NT2/D1 (cell line): ENCODE measurements at regions not wholly inside any gene's neighbourhood (a gene's known extent, or its start where the extent isn't known, plus 50 kb on each side); places are given as distances from the start of the nearest gene placed in this dataset.

Experiments used
- DNase-seq: peaks from one replicate; pipeline ENCODE4 v3.0.0-alpha.2; 2011; ENCODE audit warnings: low read depth, low spot score
- H3K27me3 ChIP-seq: 2 replicates; pipeline ENCODE4 v1.6.0; 2011; ENCODE audit warnings: mild to moderate bottlenecking; ENCODE audit not compliant: insufficient read length, insufficient read depth
- H3K36me3 ChIP-seq: 2 replicates; pipeline ENCODE4 v1.6.1; 2011; ENCODE audit warnings: mild to moderate bottlenecking, low read length, mixed read lengths; ENCODE audit not compliant: insufficient read depth, insufficient read length
- H3K4me1 ChIP-seq: 2 replicates; pipeline ENCODE4 v1.5.1; 2011; ENCODE audit not compliant: insufficient read depth, insufficient read length
- H3K4me3 ChIP-seq: 2 replicates; pipeline ENCODE4 v1.5.1; 2011; ENCODE audit warnings: low read depth; ENCODE audit not compliant: insufficient read length
- H3K9ac ChIP-seq: 2 replicates; pipeline ENCODE4 v1.6.0; 2011; ENCODE audit warnings: low read depth; ENCODE audit not compliant: insufficient read length
- H3K9me3 ChIP-seq: 2 replicates; pipeline ENCODE4 v1.5.1; 2011; ENCODE audit warnings: mild to moderate bottlenecking, low read length; ENCODE audit not compliant: insufficient read depth
- SUZ12 ChIP-seq: IDR thresholded peaks from 2 replicates; pipeline ENCODE4 v1.6.1; 2011; ENCODE audit not compliant: insufficient read length, insufficient read depth; ENCODE audit errors: extremely low read depth
- YY1 ChIP-seq: IDR thresholded peaks from 2 replicates; pipeline ENCODE4 v1.6.1; 2011; ENCODE audit not compliant: insufficient read length, insufficient read depth
- ZNF274 ChIP-seq: IDR thresholded peaks from 2 replicates; pipeline ENCODE4 v1.6.1; 2011; ENCODE audit warnings: mild to moderate bottlenecking, low read depth, low read length

DNA sequence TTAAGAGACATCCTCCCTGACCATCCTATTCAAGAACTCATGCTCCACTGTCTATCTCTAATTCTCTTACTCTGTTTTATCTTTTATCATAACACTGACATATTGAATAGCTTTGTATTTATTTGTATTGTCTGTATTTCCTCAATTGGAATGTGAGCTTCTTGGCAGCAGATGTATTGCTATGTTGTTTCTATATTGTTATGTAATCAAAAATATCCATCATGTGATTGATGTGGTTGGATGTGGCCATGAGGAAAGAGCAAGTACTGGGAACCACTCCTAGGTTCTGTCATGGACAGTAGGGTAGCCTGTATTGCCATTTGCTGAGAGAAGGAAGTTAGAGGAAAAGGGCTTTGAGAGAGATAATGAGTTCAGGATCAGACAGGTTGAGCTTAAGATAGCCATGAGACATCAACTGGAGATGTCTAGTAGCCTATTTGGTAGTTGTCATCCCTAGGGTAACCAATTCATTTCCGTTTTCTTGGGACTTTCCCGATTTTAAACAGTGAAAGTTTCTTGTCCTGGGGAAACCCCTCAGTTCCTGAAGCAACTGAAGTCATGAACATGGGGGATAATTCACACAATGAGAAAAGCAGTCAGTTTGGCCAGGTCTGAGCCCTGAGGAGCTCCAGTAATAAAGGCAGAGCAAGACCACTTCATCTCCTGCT is 404.5 kb downstream of the INSC start:
- TF ChIP-seq SUZ12 (no peak), YY1 (no peak), ZNF274 (no peak)
- no peaks in the 10 kb centered on the region for H3K27me3 ChIP-seq
- no peak overlapping the region for H3K9ac ChIP-seq
- no peak for DNase-seq
- H3K9me3 ChIP-seq, result peaks cover 6% of the 10 kb centered on the region; the same call in 1 of the 2 replicates
- H3K4me3 ChIP-seq, result no peak overlapping the region
- no peaks in the 10 kb centered on the region for H3K36me3 ChIP-seq
- H3K4me1 ChIP-seq, result no peaks in the 10 kb centered on the region

DNA sequence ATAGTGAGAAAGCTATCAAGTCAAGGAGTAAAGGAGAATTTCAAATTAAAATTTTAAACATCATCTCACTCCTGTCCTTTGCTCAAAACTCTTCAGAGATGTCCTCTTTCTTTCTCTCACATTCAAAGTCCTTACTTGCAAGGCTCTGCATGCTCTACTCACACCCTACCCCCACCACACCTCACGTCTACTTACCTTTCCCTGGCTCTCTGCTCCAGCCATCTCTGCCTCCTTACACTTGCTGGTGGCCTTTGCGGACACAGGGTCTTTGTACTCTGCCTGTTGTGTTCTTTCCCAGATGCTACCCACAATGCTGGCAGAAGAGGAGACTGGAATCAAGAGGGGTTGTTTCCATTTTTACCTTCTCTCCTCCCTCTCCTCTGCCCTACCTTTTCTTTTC is 405.2 kb downstream of the INSC start:
- H3K36me3 ChIP-seq, result no peaks in the 10 kb centered on the region
- H3K4me1 ChIP-seq, result no peaks in the 10 kb centered on the region
- no peaks in the 10 kb centered on the region for H3K27me3 ChIP-seq
- H3K9ac ChIP-seq, result no peak overlapping the region
- H3K4me3 ChIP-seq, result no peak overlapping the region
- no peak for DNase-seq
- peaks cover 4% of the 10 kb centered on the region; the same call in 1 of the 2 replicates for H3K9me3 ChIP-seq
- TF ChIP-seq ZNF274, result no peak
- TF ChIP-seq YY1, result no peak
- TF ChIP-seq SUZ12, result no peak

DNA sequence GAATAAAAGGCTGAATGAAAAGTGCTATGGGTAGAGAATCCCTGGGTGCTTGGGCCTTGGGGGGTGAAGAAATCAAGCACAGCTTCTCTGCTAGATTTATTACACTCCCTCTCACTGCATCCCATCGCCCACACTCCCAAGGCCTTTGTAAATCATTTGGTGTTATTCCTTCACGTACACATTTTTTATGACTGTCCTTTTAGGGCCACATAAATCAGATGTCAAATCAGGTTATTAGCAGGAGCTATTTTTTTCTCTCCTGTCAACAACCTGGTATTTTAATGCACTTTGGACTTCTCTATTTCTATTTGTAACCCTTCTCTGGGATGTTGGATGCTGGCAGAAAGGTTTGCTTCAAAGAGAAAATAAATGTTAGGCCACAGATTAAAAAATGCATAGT is 408.8 kb downstream of the INSC start:
- no peak for DNase-seq
- Histone ChIP-seq H3K36me3 (no peaks in the 10 kb centered on the region), H3K4me1 (no peaks in the 10 kb centered on the region), H3K9ac (no peak overlapping the region), H3K27me3 (no peaks in the 10 kb centered on the region), H3K9me3 (peaks cover 23% of the 10 kb centered on the region; the same call in 1 of the 2 replicates), H3K4me3 (no peak overlapping the region)
- TF ChIP-seq ZNF274 (no peak), SUZ12 (no peak)

DNA sequence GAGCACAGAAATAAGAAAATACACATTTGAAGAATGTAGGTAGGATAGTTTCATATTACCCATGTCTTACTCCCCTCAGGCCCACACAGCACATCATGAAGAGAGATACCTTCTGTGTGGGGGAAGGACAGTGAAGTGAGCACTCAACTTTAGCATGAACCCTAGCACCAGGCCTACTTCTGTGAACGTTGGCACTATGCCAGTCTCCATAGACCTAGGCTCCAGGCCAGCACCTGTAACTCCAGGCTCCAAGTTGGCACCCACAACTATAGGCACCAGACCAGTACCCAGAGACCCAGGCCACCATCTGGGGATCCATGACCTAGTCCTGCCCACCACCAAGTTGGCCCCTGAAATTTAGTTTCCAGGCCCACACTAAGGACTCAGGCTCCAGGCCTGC is 410.9 kb downstream of the INSC start:
- H3K27me3 ChIP-seq, result no peaks in the 10 kb centered on the region
- no peaks in the 10 kb centered on the region for H3K36me3 ChIP-seq
- H3K4me3 ChIP-seq, result no peak overlapping the region
- TF ChIP-seq YY1, result no peak
- no peak for TF ChIP-seq SUZ12
- no peak for TF ChIP-seq ZNF274
- DNase-seq, result no peak
- H3K9ac ChIP-seq, result no peak overlapping the region
- H3K9me3 ChIP-seq, result peaks cover 23% of the 10 kb centered on the region; the same call in 1 of the 2 replicates
- no peaks in the 10 kb centered on the region for H3K4me1 ChIP-seq

DNA sequence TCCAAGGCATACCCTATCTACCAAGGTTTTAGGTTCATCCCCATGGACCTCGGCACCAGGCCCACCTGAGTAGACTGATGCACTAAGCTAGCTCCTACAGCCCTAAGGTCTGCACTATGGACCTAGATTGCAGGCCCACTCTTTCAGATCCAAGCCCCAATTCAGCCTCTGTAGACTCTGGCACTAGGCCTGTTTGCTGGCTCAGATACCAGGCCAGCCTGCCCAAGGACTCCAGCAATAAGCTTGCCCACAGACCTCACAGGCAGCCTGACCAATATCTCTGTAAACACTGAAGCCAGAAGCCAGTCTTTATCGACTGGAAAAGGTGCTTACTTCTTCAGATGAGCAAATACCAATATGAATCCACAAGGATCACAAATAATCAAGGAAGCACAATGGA is 411.3 kb downstream of the INSC start:
- no peaks in the 10 kb centered on the region for H3K27me3 ChIP-seq
- H3K9me3 ChIP-seq, result peaks cover 23% of the 10 kb centered on the region; the same call in 1 of the 2 replicates
- H3K4me1 ChIP-seq, result no peaks in the 10 kb centered on the region
- H3K9ac ChIP-seq, result no peak overlapping the region
- no peak for DNase-seq
- TF ChIP-seq ZNF274 (no peak), YY1 (no peak), SUZ12 (no peak)
- H3K36me3 ChIP-seq, result no peaks in the 10 kb centered on the region
- no peak overlapping the region for H3K4me3 ChIP-seq

DNA sequence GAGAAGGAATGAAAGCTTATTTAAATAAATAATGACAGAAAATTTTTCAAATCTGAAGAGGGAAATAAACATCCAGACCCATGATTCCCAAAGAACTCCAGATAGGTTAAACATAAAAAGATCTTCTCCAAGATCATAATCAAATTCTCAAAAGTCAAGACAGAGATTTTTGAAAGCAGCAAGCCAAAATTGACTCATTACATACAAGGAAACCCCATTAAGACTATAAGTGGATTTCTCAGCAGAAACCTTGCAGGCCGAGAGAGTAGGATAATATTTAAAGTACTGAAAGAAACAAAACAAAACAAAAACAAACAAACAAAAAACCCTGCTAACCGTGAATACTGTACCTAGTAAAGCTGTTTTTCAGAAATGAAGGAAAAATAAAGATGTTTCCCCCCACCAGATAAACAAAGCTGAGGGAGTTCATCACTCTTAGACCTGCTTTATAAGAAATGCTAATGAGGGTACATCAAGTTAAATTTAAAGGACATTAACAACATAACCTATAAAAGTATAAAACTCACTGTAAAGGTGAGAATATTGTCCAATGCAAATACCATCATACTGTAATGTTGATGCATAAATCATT is 412.2 kb downstream of the INSC start:
- H3K27me3 ChIP-seq, result no peaks in the 10 kb centered on the region
- no peak for TF ChIP-seq ZNF274
- TF ChIP-seq SUZ12, result no peak
- TF ChIP-seq YY1, result no peak
- H3K4me1 ChIP-seq, result no peaks in the 10 kb centered on the region
- H3K4me3 ChIP-seq, result no peak overlapping the region
- DNase-seq, result no peak
- H3K9ac ChIP-seq, result no peak overlapping the region
- no peaks in the 10 kb centered on the region for H3K36me3 ChIP-seq
- H3K9me3 ChIP-seq, result peaks cover 23% of the 10 kb centered on the region; the same call in 1 of the 2 replicates

DNA sequence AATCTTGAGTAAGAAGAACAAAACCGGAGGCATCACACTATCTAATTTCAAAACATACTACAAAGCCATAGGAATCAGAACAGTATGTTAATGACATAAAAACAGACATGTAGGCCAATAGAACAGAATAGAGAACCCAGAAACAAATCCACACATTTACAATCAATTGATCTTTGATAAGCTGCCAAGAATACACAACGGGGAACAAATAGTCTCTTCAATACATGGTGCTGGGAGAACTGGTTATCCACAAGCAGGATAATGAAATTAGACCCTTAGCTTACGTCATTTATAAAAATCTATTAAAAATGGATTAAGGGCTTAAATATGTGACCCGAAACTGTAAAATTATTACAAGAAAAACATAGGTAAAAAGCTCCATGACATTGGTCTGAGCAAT is 417.7 kb downstream of the INSC start:
- no peak for DNase-seq
- Histone ChIP-seq H3K4me1 (no peaks in the 10 kb centered on the region), H3K9me3 (peaks cover under 1% of the 10 kb centered on the region; the same call in 1 of the 2 replicates), H3K27me3 (no peaks in the 10 kb centered on the region), H3K9ac (no peak overlapping the region), H3K4me3 (no peak overlapping the region), H3K36me3 (no peaks in the 10 kb centered on the region)
- no peak for TF ChIP-seq YY1
- no peak for TF ChIP-seq SUZ12
- no peak for TF ChIP-seq ZNF274
